ENCODE measurements at regions not wholly inside any gene's neighbourhood (a gene's known extent, or its start where the extent isn't known, plus 50 kb on each side); places are given as distances from the start of the nearest gene placed in this dataset.

GRCh38 chr10:130404476-130405055 is 268.4 kb downstream of the GLRX3 start:
- DNase-seq, result no peak

- DNase-seq, result no peak
Measured at GRCh38 chr10:130407052-130407451, 270.9 kb downstream of the GLRX3 start.

DNA sequence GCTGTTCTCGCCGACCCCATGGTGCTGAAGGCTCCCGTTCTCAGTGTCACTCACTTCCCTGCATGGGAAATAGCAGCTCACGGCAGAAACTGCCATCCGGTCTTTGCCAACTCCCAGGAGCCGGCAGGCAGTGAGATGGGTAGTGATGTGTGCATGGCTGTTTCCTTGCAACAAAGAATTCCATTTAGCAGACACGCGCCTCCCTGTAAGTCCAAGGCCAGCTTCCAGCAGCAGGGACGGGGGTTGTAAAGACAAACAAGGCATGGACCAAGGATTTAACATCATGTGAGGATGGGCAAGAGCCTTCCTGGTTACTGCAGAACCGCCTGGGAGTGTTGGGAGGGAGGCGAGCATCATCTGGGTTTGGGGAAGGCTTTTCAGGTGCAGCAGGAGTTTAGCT is 273.1 kb downstream of the GLRX3 start:
- no peak for DNase-seq

DNA sequence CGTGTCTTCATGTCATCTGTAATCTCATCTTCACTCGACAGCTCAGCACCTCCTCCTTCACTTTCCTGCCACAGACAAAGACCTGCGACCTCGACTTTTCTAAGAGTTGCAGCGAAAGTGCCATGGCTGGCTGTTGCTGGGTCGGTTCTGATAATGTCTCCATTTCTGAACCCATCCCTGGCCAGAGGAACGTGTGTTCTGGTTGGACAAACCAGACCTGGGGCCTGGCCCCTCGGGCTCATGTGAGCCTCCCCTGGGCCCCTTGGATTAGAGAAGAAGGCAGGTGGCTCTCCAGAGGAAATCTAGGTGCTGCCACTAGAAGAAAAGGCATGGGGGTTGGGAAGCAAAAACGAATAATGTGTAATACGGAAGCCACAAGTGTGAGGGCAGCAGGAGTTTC is 273.7 kb downstream of the GLRX3 start:
- no peak for DNase-seq

- no peak for DNase-seq
Measured at GRCh38 chr10:130411496-130412085, 275.4 kb downstream of the GLRX3 start.

- DNase-seq, result no peak
Measured at GRCh38 chr10:130412317-130412716, 276.1 kb downstream of the GLRX3 start.

- DNase-seq, result no peak
Measured at GRCh38 chr10:130416334-130417150, 280.4 kb downstream of the GLRX3 start.

DNA sequence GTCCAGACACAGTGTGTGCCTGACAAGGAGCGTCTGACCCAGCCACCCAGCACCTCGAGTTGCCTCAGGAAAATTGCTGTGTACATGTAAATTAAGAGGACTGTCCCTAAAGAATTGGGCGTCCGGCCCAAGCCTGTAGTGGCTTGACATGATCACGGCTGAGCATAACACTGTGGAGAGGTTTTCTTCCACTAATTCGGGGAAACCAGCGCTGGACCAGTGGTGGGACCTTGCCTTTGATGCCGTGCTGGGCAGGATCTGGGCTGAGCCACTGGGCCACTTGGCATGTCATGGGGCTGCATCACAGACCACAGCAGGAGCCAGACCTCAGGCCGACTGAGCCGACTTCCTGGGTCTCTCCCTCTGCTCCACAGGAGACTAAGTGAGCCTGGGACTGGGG is 282.5 kb downstream of the GLRX3 start:
- DNase-seq, result no peak

DNA sequence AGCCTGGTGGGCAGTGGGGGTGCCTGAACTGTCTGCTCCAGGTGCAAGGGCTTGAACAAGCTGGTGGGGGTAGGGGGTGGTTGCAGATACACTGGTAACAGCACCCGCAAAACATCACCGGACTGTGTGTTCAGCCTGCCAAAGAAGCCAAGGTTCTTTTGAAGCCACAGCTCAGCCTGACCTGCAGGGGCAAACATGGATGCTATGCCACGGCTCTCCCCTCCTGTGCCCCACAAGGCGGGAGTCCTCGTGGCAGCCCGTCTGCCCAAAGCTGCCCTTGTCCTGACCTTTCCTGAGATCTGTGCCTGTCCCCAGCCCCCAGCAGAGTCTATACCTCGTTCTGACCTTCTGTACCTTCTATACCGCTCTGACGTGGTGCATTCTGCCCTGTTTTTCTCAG is 285.7 kb downstream of the GLRX3 start:
- no peak for DNase-seq

GRCh38 chr10:130422366-130423324 is 286.5 kb downstream of the GLRX3 start:
- DNase-seq, result no peak

- DNase-seq, result no peak
Measured at GRCh38 chr10:130423455-130424305, 287.5 kb downstream of the GLRX3 start.

- DNase-seq, result no peak
Measured at GRCh38 chr10:130424418-130424817, 288.2 kb downstream of the GLRX3 start.

- DNase-seq, result no peak
Measured at GRCh38 chr10:130425169-130425568, 289.0 kb downstream of the GLRX3 start.

DNA sequence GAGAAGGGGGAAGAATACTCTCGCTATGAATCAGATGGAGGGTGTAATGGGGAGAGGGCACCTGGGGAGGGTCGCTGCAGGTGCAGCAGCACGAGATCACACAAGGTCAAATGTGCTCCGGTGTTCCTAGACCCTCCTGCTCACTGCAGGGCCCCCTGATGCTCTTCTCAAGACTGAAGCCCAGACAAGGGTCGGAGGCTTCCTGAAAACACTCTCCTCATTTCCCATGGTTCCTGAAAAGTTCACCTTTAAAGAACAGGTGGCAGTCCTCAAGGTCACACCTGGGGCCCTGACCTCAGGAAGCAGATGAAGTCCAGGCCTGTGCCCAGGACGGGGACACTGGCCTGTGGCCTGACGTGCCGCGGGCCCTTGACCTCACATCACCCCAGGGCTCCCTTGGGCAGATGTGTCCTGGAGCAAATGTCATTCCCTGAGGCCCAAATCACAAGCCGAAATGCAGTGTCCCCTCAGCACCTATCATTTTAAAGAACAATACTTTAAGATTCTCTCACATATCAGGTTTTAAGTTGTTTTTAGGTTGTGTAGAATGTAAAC is 289.8 kb downstream of the GLRX3 start:
- no peak for DNase-seq

- no peak for DNase-seq
Measured at GRCh38 chr10:130427216-130427722, 291.1 kb downstream of the GLRX3 start.

GRCh38 chr10:130428936-130429335 is 292.7 kb downstream of the GLRX3 start:
- no peak for DNase-seq

GRCh38 chr10:130429809-130430208 is 293.6 kb downstream of the GLRX3 start:
- DNase-seq, result no peak

DNA sequence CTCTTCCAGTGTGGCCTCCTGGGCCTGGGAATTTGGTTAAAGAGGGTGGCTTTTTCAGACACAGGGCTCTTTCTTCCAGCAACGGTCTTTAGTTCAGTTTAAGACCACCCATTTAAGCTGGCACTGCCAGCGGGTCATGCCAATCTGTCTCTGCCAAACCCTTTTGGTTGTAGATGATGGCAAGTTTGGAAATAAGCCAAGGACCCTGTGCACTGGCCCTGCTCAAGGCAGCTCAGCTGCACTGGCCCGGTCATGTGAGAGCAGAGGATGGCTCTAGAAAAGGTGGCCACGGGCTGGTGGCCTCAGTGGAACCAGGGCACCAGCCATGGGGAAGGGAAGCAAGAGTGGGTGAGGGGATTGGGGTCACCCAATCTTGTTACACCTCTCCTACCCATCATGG is 294.1 kb downstream of the GLRX3 start:
- DNase-seq, result no peak

- DNase-seq, result no peak
Measured at GRCh38 chr10:130430852-130431704, 294.9 kb downstream of the GLRX3 start.

DNA sequence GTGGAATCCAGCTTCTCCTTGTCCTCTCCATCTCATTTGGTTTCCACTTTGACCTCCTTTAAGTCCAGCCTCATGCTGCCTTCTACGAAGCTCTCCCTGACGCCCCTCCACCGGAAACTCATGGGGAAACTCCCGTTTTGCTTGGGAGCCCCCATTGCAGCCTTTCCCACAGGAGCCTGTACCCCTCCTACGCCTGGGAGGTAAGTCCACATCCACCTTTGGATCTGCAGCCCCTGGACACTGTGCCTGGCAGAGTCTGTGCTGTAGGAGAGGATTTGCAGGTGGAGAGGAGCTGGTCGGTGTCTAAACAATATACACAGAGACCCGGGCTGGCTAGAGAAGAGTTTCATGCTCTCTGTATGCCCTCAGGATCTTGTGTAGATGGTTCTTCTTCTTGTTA is 296.1 kb downstream of the GLRX3 start:
- no peak for DNase-seq

GRCh38 chr10:130432850-130433249 is 296.7 kb downstream of the GLRX3 start:
- no peak for DNase-seq

All from activated CD8-positive, alpha-beta memory T cell treated with anti-CD3 and anti-CD28 coated beads, Interleukin-2, amount 50 U/mL, for 4 hours (primary cell).